Neural crest cell (in vitro differentiated cells): ENCODE measurements at regions not wholly inside any gene's neighbourhood (a gene's known extent, or its start where the extent isn't known, plus 50 kb on each side); places are given as distances from the start of the nearest gene placed in this dataset.

ENCODE experiments used
- DNase-seq: peaks from one replicate; pipeline ENCODE4 v3.0.0; 2021; ENCODE audit warnings: low read depth, mixed read lengths, low spot score
- H3K27ac Mint-ChIP-seq: one replicate; pipeline ENCODE4 v1.8.0; 2021; ENCODE audit warnings: mild to moderate bottlenecking, mixed read lengths; ENCODE audit not compliant: unreplicated experiment
- H3K27me3 Mint-ChIP-seq: 2 replicates; pipeline ENCODE4 v1.8.0; 2021; ENCODE audit warnings: low read depth, mild to moderate bottlenecking, mixed read lengths
- H3K36me3 Mint-ChIP-seq: 2 replicates; pipeline ENCODE4 v1.8.0; 2021; ENCODE audit warnings: low read depth, mild to moderate bottlenecking, mixed read lengths
- H3K4me1 Mint-ChIP-seq: 2 replicates; pipeline ENCODE4 v1.8.0; 2021; ENCODE audit warnings: mixed read lengths
- H3K4me3 Mint-ChIP-seq: one replicate; pipeline ENCODE4 v1.8.0; 2021; ENCODE audit warnings: mild to moderate bottlenecking, mixed read lengths
- H3K9me3 Mint-ChIP-seq: 2 replicates; pipeline ENCODE4 v1.8.0; 2021; ENCODE audit warnings: mixed read lengths
- CTCF ChIP-seq: fragments of 200-600 bp; sonication (generic); conservative IDR thresholded peaks from 2 replicates; pipeline ENCODE4 v1.5.0; 2021; ENCODE audit warnings: antibody characterized with exemption, mild to moderate bottlenecking

- no peak overlapping the region for H3K4me3 Mint-ChIP-seq
- no peak overlapping the region for H3K27ac Mint-ChIP-seq
- DNase-seq: no peak
- no peaks in the 10 kb centered on the region for H3K4me1 Mint-ChIP-seq
- H3K27me3 Mint-ChIP-seq: no peaks in the 10 kb centered on the region
- peaks cover 14% of the 10 kb centered on the region for H3K36me3 Mint-ChIP-seq
- TF ChIP-seq CTCF: no peak
- peaks cover 16% of the 10 kb centered on the region for H3K9me3 Mint-ChIP-seq
These were observed 1024.4 kb upstream of the CADM2 start for GRCh38 chr3:83934192-83935021.

GRCh38 chr3:83938491-83938890 lies 1020.3 kb upstream of the CADM2 start:
- no peak overlapping the region for H3K4me3 Mint-ChIP-seq
- no peak for DNase-seq
- no peaks in the 10 kb centered on the region for H3K27me3 Mint-ChIP-seq
- no peaks in the 10 kb centered on the region for H3K4me1 Mint-ChIP-seq
- peaks cover 12% of the 10 kb centered on the region for H3K9me3 Mint-ChIP-seq
- H3K36me3 Mint-ChIP-seq: no peaks in the 10 kb centered on the region
- no peak overlapping the region for H3K27ac Mint-ChIP-seq
- TF ChIP-seq CTCF: no peak

GRCh38 chr3:83941990-83942745 lies 1016.6 kb upstream of the CADM2 start:
- DNase-seq: no peak
- no peaks in the 10 kb centered on the region for H3K36me3 Mint-ChIP-seq
- H3K27me3 Mint-ChIP-seq: no peaks in the 10 kb centered on the region
- no peak overlapping the region for H3K4me3 Mint-ChIP-seq
- H3K4me1 Mint-ChIP-seq: no peaks in the 10 kb centered on the region
- peaks cover 9% of the 10 kb centered on the region for H3K9me3 Mint-ChIP-seq
- H3K27ac Mint-ChIP-seq: no peak overlapping the region
- TF ChIP-seq CTCF: no peak

GRCh38 chr3:83946049-83946448 lies 1012.7 kb upstream of the CADM2 start:
- Mint-ChIP-seq H3K4me3 (no peak overlapping the region), H3K36me3 (no peaks in the 10 kb centered on the region), H3K27me3 (no peaks in the 10 kb centered on the region), H3K9me3 (peaks cover 4% of the 10 kb centered on the region), H3K27ac (no peak overlapping the region), H3K4me1 (no peaks in the 10 kb centered on the region)
- DNase-seq: no peak
- no peak for TF ChIP-seq CTCF

GRCh38 chr3:83946554-83946953 lies 1012.2 kb upstream of the CADM2 start:
- no peaks in the 10 kb centered on the region for H3K27me3 Mint-ChIP-seq
- DNase-seq: no peak
- peaks cover 4% of the 10 kb centered on the region for H3K9me3 Mint-ChIP-seq

More at GRCh38 chr3:83946554-83946953, 1012.2 kb upstream of the CADM2 start:
- Mint-ChIP-seq H3K4me1 (no peaks in the 10 kb centered on the region), H3K36me3 (no peaks in the 10 kb centered on the region), H3K4me3 (no peak overlapping the region), H3K27ac (no peak overlapping the region)
- TF ChIP-seq CTCF: no peak
